AG04449 (cell line): ENCODE measurements at regions not wholly inside any gene's neighbourhood (a gene's known extent, or its start where the extent isn't known, plus 50 kb on each side); places are given as distances from the start of the nearest gene placed in this dataset.
A peak's percentile ranks its signal among the peaks of the same experiment; 100 is the strongest.
"Not testable (repeated sequence)": the region's sequence is repeated elsewhere in the genome, so short reads cannot be mapped to it uniquely, and the experiment has no call there.

ENCODE experiments used
- CTCF ChIA-PET: fragments of 350-600 bp; formaldehyde crosslinking; extraction: SDS; loops from one replicate; lab custom pipeline; 2021; ENCODE audit warnings: antibody characterized with exemption; lab: Yijun Ruan, JAX
- POLR2A ChIA-PET: fragments of 400-600, 350-600 bp; formaldehyde crosslinking; extraction: SDS; loops from one replicate; lab custom pipeline; 2020; ENCODE audit warnings: antibody characterized with exemption, inconsistent platforms; lab: Yijun Ruan, JAX
- DNase-seq: peaks from one replicate; pipeline ENCODE4 v3.0.0-alpha.2; 2010; ENCODE audit warnings: low read depth, low spot score
- H3K4me3 ChIP-seq: 2 replicates; pipeline ENCODE4 v1.5.1; 2011; ENCODE audit warnings: low read depth, mild to moderate bottlenecking, control low read depth, low read length
- CTCF ChIP-seq: IDR thresholded peaks from one replicate; pipeline ENCODE4 v1.5.1; 2011; ENCODE audit warnings: mild to moderate bottlenecking, moderate library complexity, low read length, control low read depth, inconsistent platforms; ENCODE audit not compliant: insufficient read depth; ENCODE audit errors: missing control alignments

DNA sequence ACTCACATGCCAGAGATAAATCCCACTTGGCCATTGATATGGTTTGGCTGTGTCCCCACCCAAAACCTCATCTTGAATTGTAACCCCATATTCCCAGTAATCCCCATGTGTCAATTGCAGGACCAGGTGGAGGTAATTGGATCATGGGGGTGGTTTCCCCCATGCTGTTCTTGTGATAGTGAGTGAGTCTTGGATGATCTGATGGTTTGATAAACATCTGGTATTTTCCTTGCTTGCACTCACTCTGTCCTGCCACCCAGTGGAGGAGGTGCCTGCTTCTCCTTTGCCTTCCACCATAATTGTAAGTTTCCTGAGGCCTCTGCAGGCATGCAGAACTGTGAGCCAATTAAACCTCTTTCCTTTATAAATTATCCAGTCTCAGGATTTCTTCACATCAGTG is 50.4 kb upstream of the B3GAT2 start:
- H3K4me3 ChIP-seq, CTCF ChIA-PET, POLR2A ChIA-PET, DNase-seq: not testable (repeated sequence)

GRCh38 chr6:71011871-71012371 is 55.1 kb upstream of the B3GAT2 start:
- ChIA-PET POLR2A (no interaction called here), CTCF (interaction anchor here (0.6 to 7.7 kb wide), 12 partner anchors 11 to 791 kb away, joined by 3 to 62 read pairs (median 4); no protein-coding TSS in a partner anchor)
- H3K4me3 ChIP-seq = no peak overlapping the region
- no peak for DNase-seq
- no peak for TF ChIP-seq CTCF

- no peak overlapping the region for H3K4me3 ChIP-seq
- ChIA-PET CTCF (interaction anchor here (0.6 to 7.7 kb wide), 18 partner anchors 9 to 792 kb away, joined by 3 to 62 read pairs (median 4); no protein-coding TSS in a partner anchor), POLR2A (no interaction called here)
- TF ChIP-seq CTCF = peak; percentile 66
- DNase-seq = no peak
Observed at GRCh38 chr6:71012866-71013469, 56.1 kb upstream of the B3GAT2 start.

GRCh38 chr6:71015392-71015791 is 58.5 kb upstream of the B3GAT2 start:
- DNase-seq = no peak
- ChIA-PET CTCF (interaction anchor here (1.2 to 7.7 kb wide), 3 partner anchors 10 to 794 kb away, joined by 3 to 62 read pairs (median 16); no protein-coding TSS in a partner anchor), POLR2A (no interaction called here)
- H3K4me3 ChIP-seq = no peak overlapping the region
- no peak for TF ChIP-seq CTCF

- DNase-seq = no peak
- no peak overlapping the region for H3K4me3 ChIP-seq
- POLR2A ChIA-PET = no interaction called here
- CTCF ChIA-PET = interaction anchor here (2.3 kb wide), 1 partner anchor 15 kb away, joined by 8 read pairs; no protein-coding TSS in a partner anchor
- no peak for TF ChIP-seq CTCF
Observed at GRCh38 chr6:71028236-71028876, 71.5 kb upstream of the B3GAT2 start.

GRCh38 chr6:71028877-71029252 is 72.0 kb upstream of the B3GAT2 start:
- H3K4me3 ChIP-seq = no peak overlapping the region
- POLR2A ChIA-PET = no interaction called here
- no peak for TF ChIP-seq CTCF
- no peak for DNase-seq
- CTCF ChIA-PET = interaction anchor here (2.3 kb wide), 1 partner anchor 15 kb away, joined by 8 read pairs; no protein-coding TSS in a partner anchor
